ENCODE measurements at regions not wholly inside any gene's neighbourhood (a gene's known extent, or its start where the extent isn't known, plus 50 kb on each side); places are given as distances from the start of the nearest gene placed in this dataset.

GRCh38 chr9:99327667-99328066 lies 105.6 kb downstream of the SEC61B start:
- DNase-seq = no peak

- no peak for DNase-seq
Observed at GRCh38 chr9:99335280-99335679, 113.2 kb downstream of the SEC61B start.

GRCh38 chr9:99336005-99336404 lies 113.9 kb downstream of the SEC61B start:
- DNase-seq = no peak

- DNase-seq = no peak
Observed at GRCh38 chr9:99336531-99336930, 114.4 kb downstream of the SEC61B start.

- DNase-seq = no peak
Observed at GRCh38 chr9:99340281-99340680, 118.2 kb downstream of the SEC61B start.

- no peak for DNase-seq
Observed at GRCh38 chr9:99341686-99342085, 119.6 kb downstream of the SEC61B start.

- no peak for DNase-seq
Observed at GRCh38 chr9:99345451-99345850, 123.4 kb downstream of the SEC61B start.

GRCh38 chr9:99345942-99346341 lies 123.9 kb downstream of the SEC61B start:
- DNase-seq = no peak

GRCh38 chr9:99347568-99347967 lies 125.5 kb downstream of the SEC61B start:
- no peak for DNase-seq

- DNase-seq = no peak
Observed at GRCh38 chr9:99348289-99348688, 126.2 kb downstream of the SEC61B start.

GRCh38 chr9:99349870-99350269 lies 127.8 kb downstream of the SEC61B start:
- no peak for DNase-seq

- no peak for DNase-seq
Observed at GRCh38 chr9:99350461-99350860, 128.4 kb downstream of the SEC61B start.

- no peak for DNase-seq
Observed at GRCh38 chr9:99351647-99352046, 129.6 kb downstream of the SEC61B start.

- DNase-seq = no peak
Observed at GRCh38 chr9:99352826-99353225, 130.7 kb downstream of the SEC61B start.

GRCh38 chr9:99353408-99353807 lies 131.3 kb downstream of the SEC61B start:
- DNase-seq = no peak

- no peak for DNase-seq
Observed at GRCh38 chr9:99354104-99354503, 132.0 kb downstream of the SEC61B start.

GRCh38 chr9:99356512-99356971 lies 134.5 kb downstream of the SEC61B start:
- DNase-seq = no peak

- no peak for DNase-seq
Observed at GRCh38 chr9:99357575-99357974, 135.5 kb downstream of the SEC61B start.

- DNase-seq = no peak
Observed at GRCh38 chr9:99358668-99359067, 136.6 kb downstream of the SEC61B start.

GRCh38 chr9:99359336-99359735 lies 137.3 kb downstream of the SEC61B start:
- DNase-seq = no peak

- DNase-seq = no peak
Observed at GRCh38 chr9:99360026-99360425, 137.9 kb downstream of the SEC61B start.

GRCh38 chr9:99361817-99362216 lies 139.7 kb downstream of the SEC61B start:
- DNase-seq = no peak

GRCh38 chr9:99362321-99362720 lies 140.2 kb downstream of the SEC61B start:
- DNase-seq = no peak

- no peak for DNase-seq
Observed at GRCh38 chr9:99363509-99363908, 141.4 kb downstream of the SEC61B start.

GRCh38 chr9:99365233-99365980 lies 143.3 kb downstream of the SEC61B start:
- no peak for DNase-seq
